A673 (cell line): ENCODE measurements at regions not wholly inside any gene's neighbourhood (a gene's known extent, or its start where the extent isn't known, plus 50 kb on each side); places are given as distances from the start of the nearest gene placed in this dataset.

Experiments
- BruUV-seq: library from RNA; stranded (reverse); fragments of 400-500 nt; replicated peaks from 2 replicates; lab custom pipeline; 2021; lab: Mats Ljungman, UMichigan
- CTCF ChIA-PET: fragments of 300-600 bp; sonication (Branson Sonifier 250); formaldehyde crosslinking; loops from one replicate; lab custom pipeline; 2022; ENCODE audit warnings: antibody characterized with exemption; lab: Charles Lee
- POLR2A ChIA-PET: fragments of 300-600 bp; sonication (Branson Sonifier 250); formaldehyde crosslinking; loops from one replicate; lab custom pipeline; 2022; ENCODE audit warnings: antibody characterized with exemption; ENCODE audit not compliant: low non-redundant PET; lab: Charles Lee
- DNase-seq: peaks from one replicate; pipeline ENCODE4 v3.0.0-alpha.2; 2015; ENCODE audit warnings: low spot score
- H3K27ac ChIP-seq: fragments of 200-600 bp; sonication (generic); 2 replicates; pipeline ENCODE4 v1.5.1; 2016; ENCODE audit warnings: mixed run types, low read depth, mild to moderate bottlenecking, mixed read lengths, antibody characterized with exemption, low read length; ENCODE audit not compliant: poor library complexity, severe bottlenecking
- H3K27me3 ChIP-seq: fragments of 200-600 bp; sonication (generic); replicated peaks from 2 replicates; pipeline ENCODE4 v1.6.1; 2017; ENCODE audit warnings: mixed run types, low read depth, mild to moderate bottlenecking, mixed read lengths, antibody characterized with exemption, low read length; ENCODE audit not compliant: insufficient read depth, poor library complexity
- H3K36me3 ChIP-seq: fragments of 200-600 bp; sonication (generic); 2 replicates; pipeline ENCODE4 v1.6.1; 2016; ENCODE audit warnings: mixed run types, mild to moderate bottlenecking, mixed read lengths, antibody characterized with exemption, low read length; ENCODE audit not compliant: insufficient read depth, poor library complexity, severe bottlenecking
- H3K4me1 ChIP-seq: fragments of 200-600 bp; sonication (generic); 2 replicates; pipeline ENCODE4 v1.6.1; 2017; ENCODE audit warnings: mixed run types, mild to moderate bottlenecking, mixed read lengths, antibody characterized with exemption, low read length; ENCODE audit not compliant: insufficient read depth, poor library complexity, severe bottlenecking
- H3K4me3 ChIP-seq: fragments of 200-600 bp; sonication (generic); 2 replicates; pipeline ENCODE4 v1.5.1; 2016; ENCODE audit warnings: low read depth, mixed run types, mild to moderate bottlenecking, mixed read lengths, low read length; ENCODE audit not compliant: poor library complexity, severe bottlenecking
- H3K9me3 ChIP-seq: fragments of 200-600 bp; sonication (generic); 2 replicates; pipeline ENCODE4 v1.6.1; 2016; ENCODE audit warnings: mixed run types, low read depth, mild to moderate bottlenecking, mixed read lengths, antibody characterized with exemption, low read length; ENCODE audit not compliant: poor library complexity, severe bottlenecking
- CTCF ChIP-seq: fragments of 300-800, 200-600 bp; sonication (generic); conservative IDR thresholded peaks from 2 replicates; pipeline ENCODE4 v1.5.1; 2017; ENCODE audit warnings: low read depth, mild to moderate bottlenecking, antibody characterized with exemption, low read length, moderate library complexity, mixed read lengths
- EZH2 ChIP-seq: fragments of 200-600 bp; sonication (generic); IDR thresholded peaks from 2 replicates; pipeline ENCODE4 v1.6.1; 2017; ENCODE audit warnings: borderline replicate concordance, low read depth, mild to moderate bottlenecking, mixed read lengths, antibody characterized with exemption, low read length; ENCODE audit not compliant: poor library complexity, severe bottlenecking
- intact Hi-C: fragments of 100-400 bp; cut with micrococcal nuclease; formaldehyde crosslinking; loops from one replicate; pipeline ENCODE4 v1.10.0; 2022; ENCODE audit not compliant: unreplicated experiment

GRCh38 chr5:61912559-61912958, 393.4 kb upstream of the KIF2A start:
- ChIA-PET CTCF (no interaction called here), POLR2A (no interaction called here)
- intact Hi-C loops = no loop called here
- H3K9me3 ChIP-seq = no peaks in the 10 kb centered on the region
- no peak for DNase-seq
- H3K27me3 ChIP-seq = no peaks in the 10 kb centered on the region
- no peak overlapping the region for H3K4me3 ChIP-seq
- no TSS peak for BruUV-seq
- no peaks in the 10 kb centered on the region for H3K36me3 ChIP-seq
- H3K4me1 ChIP-seq = no peaks in the 10 kb centered on the region
- no peak overlapping the region for H3K27ac ChIP-seq
- TF ChIP-seq CTCF = no peak
- TF ChIP-seq EZH2 = no peak

DNA sequence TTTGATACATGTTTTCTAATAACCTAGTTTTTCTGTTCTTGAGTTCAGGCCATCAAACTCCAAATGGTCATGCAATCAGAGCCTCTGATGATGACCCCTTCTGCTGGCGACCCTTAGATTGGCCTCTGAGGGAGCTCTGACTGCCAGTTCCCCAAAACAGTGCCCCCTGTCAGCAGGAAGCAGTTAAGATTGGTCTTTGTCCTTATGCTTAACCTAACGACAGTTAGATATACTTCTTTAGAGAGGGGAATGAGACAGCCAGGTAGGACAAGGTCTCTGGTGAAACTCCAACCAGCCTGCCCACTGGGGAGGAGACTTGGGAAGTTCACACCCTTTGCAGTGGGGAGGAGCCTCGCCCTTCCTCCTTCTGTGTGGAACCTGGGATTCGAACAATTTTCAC, 390.4 kb upstream of the KIF2A start:
- no peaks in the 10 kb centered on the region for H3K36me3 ChIP-seq
- no peak overlapping the region for H3K27ac ChIP-seq
- no TSS peak for BruUV-seq
- TF ChIP-seq CTCF = 0 out of 2 replicates have a peak, but pooled peaks have one; percentile 23
- TF ChIP-seq EZH2 = no peak
- POLR2A ChIA-PET = no interaction called here
- H3K9me3 ChIP-seq = no peaks in the 10 kb centered on the region
- no peak for DNase-seq
- H3K4me1 ChIP-seq = no peaks in the 10 kb centered on the region
- CTCF ChIA-PET = interaction anchor here (0.7 kb wide), 1 partner anchor 210 kb away, joined by 3 read pairs; no protein-coding TSS in a partner anchor
- H3K4me3 ChIP-seq = no peak overlapping the region
- H3K27me3 ChIP-seq = no peaks in the 10 kb centered on the region
- intact Hi-C loops = no loop called here

- no peaks in the 10 kb centered on the region for H3K36me3 ChIP-seq
- H3K27ac ChIP-seq = no peak overlapping the region
- H3K4me3 ChIP-seq = no peak overlapping the region
- no peak for DNase-seq
- intact Hi-C loops = no loop called here
- CTCF ChIA-PET = no interaction called here
- no TSS peak for BruUV-seq
- no peak for TF ChIP-seq EZH2
- TF ChIP-seq CTCF = no peak
- no peaks in the 10 kb centered on the region for H3K27me3 ChIP-seq
- no peaks in the 10 kb centered on the region for H3K9me3 ChIP-seq
- H3K4me1 ChIP-seq = no peaks in the 10 kb centered on the region
- POLR2A ChIA-PET = no interaction called here
Observed at GRCh38 chr5:61916621-61917620, 389.1 kb upstream of the KIF2A start.
